ENCODE measurements at regions not wholly inside any gene's neighbourhood (a gene's known extent, or its start where the extent isn't known, plus 50 kb on each side); places are given as distances from the start of the nearest gene placed in this dataset.

GRCh38 chr7:46080595-46081159, 159.6 kb upstream of the IGFBP3 start:
- Mint-ChIP-seq H3K4me1 (no peaks in the 10 kb centered on the region), H3K4me3 (no peak overlapping the region), H3K9me3 (peaks cover 7% of the 10 kb centered on the region), H3K27ac (no peak overlapping the region), H3K27me3 (ENCODE audit: low read depth) (no peaks in the 10 kb centered on the region), H3K36me3 (ENCODE audit: low read depth) (no peaks in the 10 kb centered on the region)
- TF ChIP-seq, protein P1, sequence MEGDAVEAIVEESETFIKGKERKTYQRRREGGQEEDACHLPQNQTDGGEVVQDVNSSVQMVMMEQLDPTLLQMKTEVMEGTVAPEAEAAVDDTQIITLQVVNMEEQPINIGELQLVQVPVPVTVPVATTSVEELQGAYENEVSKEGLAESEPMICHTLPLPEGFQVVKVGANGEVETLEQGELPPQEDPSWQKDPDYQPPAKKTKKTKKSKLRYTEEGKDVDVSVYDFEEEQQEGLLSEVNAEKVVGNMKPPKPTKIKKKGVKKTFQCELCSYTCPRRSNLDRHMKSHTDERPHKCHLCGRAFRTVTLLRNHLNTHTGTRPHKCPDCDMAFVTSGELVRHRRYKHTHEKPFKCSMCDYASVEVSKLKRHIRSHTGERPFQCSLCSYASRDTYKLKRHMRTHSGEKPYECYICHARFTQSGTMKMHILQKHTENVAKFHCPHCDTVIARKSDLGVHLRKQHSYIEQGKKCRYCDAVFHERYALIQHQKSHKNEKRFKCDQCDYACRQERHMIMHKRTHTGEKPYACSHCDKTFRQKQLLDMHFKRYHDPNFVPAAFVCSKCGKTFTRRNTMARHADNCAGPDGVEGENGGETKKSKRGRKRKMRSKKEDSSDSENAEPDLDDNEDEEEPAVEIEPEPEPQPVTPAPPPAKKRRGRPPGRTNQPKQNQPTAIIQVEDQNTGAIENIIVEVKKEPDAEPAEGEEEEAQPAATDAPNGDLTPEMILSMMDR (IDR thresholded peaks at IDR 0.05; ENCODE audit: unreplicated experiment in 3 of 3): no peak

DNA sequence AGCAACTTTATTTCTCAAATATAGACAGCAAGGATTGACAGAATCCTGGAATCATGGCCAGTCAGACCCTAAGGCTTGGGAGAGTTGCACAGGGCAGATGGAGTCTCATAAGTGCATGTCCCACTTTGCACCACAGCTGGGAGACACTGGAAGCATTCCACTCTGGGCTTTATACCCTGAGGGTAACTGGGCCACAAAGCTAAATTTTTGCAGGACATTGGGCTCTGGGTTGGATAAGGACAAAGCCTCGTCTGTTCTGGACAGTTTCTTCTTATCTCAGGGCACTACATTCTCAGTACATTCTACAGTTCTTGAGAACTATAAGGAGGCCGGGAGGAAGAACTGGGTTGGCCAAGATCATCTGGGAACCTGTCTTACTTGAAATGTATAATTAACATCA, 158.3 kb upstream of the IGFBP3 start:
- TF ChIP-seq, protein P1 (IDR thresholded peaks at IDR 0.05; ENCODE audit: unreplicated experiment in 3 of 3): no peak
- Mint-ChIP-seq H3K36me3 (ENCODE audit: low read depth) (no peaks in the 10 kb centered on the region), H3K27me3 (ENCODE audit: low read depth) (no peaks in the 10 kb centered on the region), H3K27ac (no peak overlapping the region), H3K9me3 (peaks cover 7% of the 10 kb centered on the region), H3K4me1 (no peaks in the 10 kb centered on the region), H3K4me3 (no peak overlapping the region)

- TF ChIP-seq, protein P1 (IDR thresholded peaks at IDR 0.05; ENCODE audit: unreplicated experiment in 3 of 3): no peak
- Mint-ChIP-seq H3K4me1 (no peaks in the 10 kb centered on the region), H3K27ac (no peak overlapping the region), H3K4me3 (no peak overlapping the region), H3K36me3 (ENCODE audit: low read depth) (no peaks in the 10 kb centered on the region), H3K27me3 (ENCODE audit: low read depth) (peaks cover 3% of the 10 kb centered on the region), H3K9me3 (peaks cover 7% of the 10 kb centered on the region)
Observed at GRCh38 chr7:46076527-46076926, 155.5 kb upstream of the IGFBP3 start.

- H3K4me3 Mint-ChIP-seq: no peak overlapping the region
- peaks cover 3% of the 10 kb centered on the region for H3K27me3 Mint-ChIP-seq (ENCODE audit: low read depth)
- peaks cover 2% of the 10 kb centered on the region for H3K9me3 Mint-ChIP-seq
- H3K36me3 Mint-ChIP-seq (ENCODE audit: low read depth): no peaks in the 10 kb centered on the region
- no peak overlapping the region for H3K27ac Mint-ChIP-seq
- H3K4me1 Mint-ChIP-seq: no peaks in the 10 kb centered on the region
- TF ChIP-seq, protein P1 (IDR thresholded peaks at IDR 0.05; ENCODE audit: unreplicated experiment in 3 of 3): no peak
Observed at GRCh38 chr7:46072722-46073121, 151.7 kb upstream of the IGFBP3 start.

GRCh38 chr7:46071601-46072000, 150.5 kb upstream of the IGFBP3 start:
- Mint-ChIP-seq H3K27ac (no peak overlapping the region), H3K9me3 (peaks cover 2% of the 10 kb centered on the region)
- TF ChIP-seq, protein P1 (IDR thresholded peaks at IDR 0.05; ENCODE audit: unreplicated experiment in 3 of 3): no peak

DNA sequence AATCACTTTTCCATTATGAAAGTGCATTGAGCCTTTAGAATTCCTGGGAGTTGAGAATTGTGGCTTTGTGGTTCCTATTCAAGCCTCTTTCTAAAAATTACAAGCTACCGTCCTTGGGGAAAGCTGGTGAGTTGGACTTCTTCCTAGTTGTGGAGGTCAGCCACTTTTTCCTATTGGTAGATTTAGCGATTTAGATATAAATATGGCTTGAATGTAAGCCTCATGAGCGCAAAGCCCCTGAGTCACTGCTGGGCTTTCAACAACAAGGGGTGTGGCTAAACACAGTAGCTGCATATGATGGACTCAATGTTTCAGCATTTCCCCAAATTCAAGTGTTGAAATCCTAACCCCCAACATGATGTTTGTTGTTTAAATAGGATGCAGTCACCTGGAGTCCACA, 150.0 kb upstream of the IGFBP3 start:
- Mint-ChIP-seq H3K4me1 (no peaks in the 10 kb centered on the region), H3K27ac (no peak overlapping the region), H3K36me3 (ENCODE audit: low read depth) (no peaks in the 10 kb centered on the region), H3K4me3 (no peak overlapping the region), H3K9me3 (peaks cover 2% of the 10 kb centered on the region), H3K27me3 (ENCODE audit: low read depth) (peaks cover 3% of the 10 kb centered on the region)
- TF ChIP-seq, protein P1 (IDR thresholded peaks at IDR 0.05; ENCODE audit: unreplicated experiment in 3 of 3): no peak

More at GRCh38 chr7:46071601-46072000, 150.5 kb upstream of the IGFBP3 start:
- H3K4me1 Mint-ChIP-seq: no peaks in the 10 kb centered on the region
- no peaks in the 10 kb centered on the region for H3K36me3 Mint-ChIP-seq (ENCODE audit: low read depth)
- H3K27me3 Mint-ChIP-seq (ENCODE audit: low read depth): peaks cover 3% of the 10 kb centered on the region
- no peak overlapping the region for H3K4me3 Mint-ChIP-seq

Measured in nephron (organoid).